Activated naive CD4-positive, alpha-beta T cell treated with anti-CD3 and anti-CD28 coated beads, Interleukin-2, amount 50 U/mL, for 72 hours (primary cell): ENCODE measurements at regions not wholly inside any gene's neighbourhood (a gene's known extent, or its start where the extent isn't known, plus 50 kb on each side); places are given as distances from the start of the nearest gene placed in this dataset.

Source experiments
- ATAC-seq, 2 donors: fragments of 150-1000 bp; cut with Tn5 transposase; 2 replicates each; pipeline ENCODE4 v1.10.0; 2021; ENCODE audit warnings: mild to moderate bottlenecking in 2 of 2, moderate library complexity in 2 of 2
- DNase-seq, 2 donors: peaks; one replicate each; pipeline ENCODE4 v3.0.0; 2021 to 2022; ENCODE audit warnings: low spot score in 2 of 2
- H3K27ac Mint-ChIP-seq, 2 donors: one replicate each; pipeline ENCODE4 v1.8.0; 2022; ENCODE audit warnings: mild to moderate bottlenecking in 2 of 2, mixed read lengths in 2 of 2
- H3K36me3 Mint-ChIP-seq, 2 donors: one replicate each; pipeline ENCODE4 v1.8.0; 2022; ENCODE audit warnings: mixed read lengths in 2 of 2
- H3K9me3 Mint-ChIP-seq, 2 donors: one replicate each; pipeline ENCODE4 v1.8.0; 2022; ENCODE audit warnings: mixed read lengths in 2 of 2

GRCh38 chr14:25220514-25220913 is 170.6 kb upstream of the STXBP6 start:
- H3K36me3 Mint-ChIP-seq, result no peaks in the 10 kb centered on the region
- H3K27ac Mint-ChIP-seq, result no peak overlapping the region
- DNase-seq (no peak), ATAC-seq (no peak)
- H3K9me3 Mint-ChIP-seq, result no peaks in the 10 kb centered on the region

- peaks cover 0 to 5% of the 10 kb centered on the region in 2 donors for H3K9me3 Mint-ChIP-seq
- H3K27ac Mint-ChIP-seq, result no peak overlapping the region
- no peak for DNase-seq
These were observed 165.7 kb upstream of the STXBP6 start for GRCh38 chr14:25215607-25216006.

GRCh38 chr14:25197885-25198284 is 147.9 kb upstream of the STXBP6 start:
- ATAC-seq (no peak), DNase-seq (no peak)
- peaks cover 6 to 18% of the 10 kb centered on the region in 2 donors for H3K9me3 Mint-ChIP-seq
- H3K36me3 Mint-ChIP-seq, result no peaks in the 10 kb centered on the region
- H3K27ac Mint-ChIP-seq, result no peak overlapping the region

More at GRCh38 chr14:25215607-25216006, 165.7 kb upstream of the STXBP6 start:
- no peaks in the 10 kb centered on the region for H3K36me3 Mint-ChIP-seq
- ATAC-seq, result no peak

GRCh38 chr14:25180221-25180620 is 130.3 kb upstream of the STXBP6 start:
- H3K36me3 Mint-ChIP-seq, result peaks cover 5 to 10% of the 10 kb centered on the region in 2 donors
- peaks cover 4 to 19% of the 10 kb centered on the region in 2 donors for H3K9me3 Mint-ChIP-seq
- no peak overlapping the region for H3K27ac Mint-ChIP-seq
- ATAC-seq, result no peak
- DNase-seq, result no peak

- Mint-ChIP-seq H3K36me3 (peaks cover 0 to 4% of the 10 kb centered on the region in 2 donors), H3K27ac (no peak overlapping the region), H3K9me3 (peaks cover 0 to 11% of the 10 kb centered on the region in 2 donors)
- ATAC-seq, result no peak
- no peak for DNase-seq
These were observed 128.3 kb upstream of the STXBP6 start for GRCh38 chr14:25178255-25178654.

GRCh38 chr14:25150934-25151790 is 101.2 kb upstream of the STXBP6 start:
- H3K9me3 Mint-ChIP-seq, result no peaks in the 10 kb centered on the region

GRCh38 chr14:25150401-25150800 is 100.5 kb upstream of the STXBP6 start:
- H3K36me3 Mint-ChIP-seq, result no peaks in the 10 kb centered on the region
- no peak overlapping the region for H3K27ac Mint-ChIP-seq
- DNase-seq (no peak), ATAC-seq (no peak)
- no peaks in the 10 kb centered on the region for H3K9me3 Mint-ChIP-seq

More at GRCh38 chr14:25150934-25151790, 101.2 kb upstream of the STXBP6 start:
- no peak overlapping the region for H3K27ac Mint-ChIP-seq
- ATAC-seq, result no peak
- no peaks in the 10 kb centered on the region for H3K36me3 Mint-ChIP-seq
- DNase-seq, result no peak

GRCh38 chr14:25140411-25140810 is 90.5 kb upstream of the STXBP6 start:
- Mint-ChIP-seq H3K36me3 (no peaks in the 10 kb centered on the region), H3K9me3 (peaks cover 0 to 4% of the 10 kb centered on the region in 2 donors), H3K27ac (no peak overlapping the region)
- DNase-seq, result no peak
- no peak for ATAC-seq

- Mint-ChIP-seq H3K9me3 (peaks cover 0 to 4% of the 10 kb centered on the region in 2 donors), H3K36me3 (no peaks in the 10 kb centered on the region), H3K27ac (no peak overlapping the region)
- no peak for ATAC-seq
- no peak for DNase-seq
These were observed 86.9 kb upstream of the STXBP6 start for GRCh38 chr14:25136811-25137210.

GRCh38 chr14:25134184-25134583 is 84.2 kb upstream of the STXBP6 start:
- Mint-ChIP-seq H3K9me3 (no peaks in the 10 kb centered on the region), H3K27ac (no peak overlapping the region), H3K36me3 (no peaks in the 10 kb centered on the region)
- ATAC-seq (no peak), DNase-seq (no peak)

GRCh38 chr14:25132732-25133422 is 82.9 kb upstream of the STXBP6 start:
- ATAC-seq (peak; percentile 70 to 81), DNase-seq (peak in 1 of 2 donors; percentile 44)
- Mint-ChIP-seq H3K36me3 (no peaks in the 10 kb centered on the region), H3K27ac (no peak overlapping the region), H3K9me3 (no peaks in the 10 kb centered on the region)

GRCh38 chr14:25132094-25132493 is 82.1 kb upstream of the STXBP6 start:
- H3K27ac Mint-ChIP-seq, result no peak overlapping the region
- no peaks in the 10 kb centered on the region for H3K9me3 Mint-ChIP-seq
- no peak for DNase-seq
- no peak for ATAC-seq
- H3K36me3 Mint-ChIP-seq, result no peaks in the 10 kb centered on the region

- DNase-seq (no peak), ATAC-seq (no peak)
- Mint-ChIP-seq H3K36me3 (no peaks in the 10 kb centered on the region), H3K9me3 (no peaks in the 10 kb centered on the region), H3K27ac (no peak overlapping the region)
These were observed 72.9 kb upstream of the STXBP6 start for GRCh38 chr14:25122843-25123242.

- no peak overlapping the region for H3K27ac Mint-ChIP-seq
- H3K36me3 Mint-ChIP-seq, result no peaks in the 10 kb centered on the region
- ATAC-seq, result no peak
- no peak for DNase-seq
- H3K9me3 Mint-ChIP-seq, result no peaks in the 10 kb centered on the region
These were observed 72.3 kb upstream of the STXBP6 start for GRCh38 chr14:25122211-25122610.

GRCh38 chr14:25121337-25122129 is 71.6 kb upstream of the STXBP6 start:
- Mint-ChIP-seq H3K36me3 (no peaks in the 10 kb centered on the region), H3K27ac (peak overlapping the region in 1 of 2 donors; percentile 68), H3K9me3 (no peaks in the 10 kb centered on the region)
- ATAC-seq, result no peak
- no peak for DNase-seq

GRCh38 chr14:25120261-25120660 is 70.3 kb upstream of the STXBP6 start:
- ATAC-seq (no peak), DNase-seq (no peak)
- H3K9me3 Mint-ChIP-seq, result no peaks in the 10 kb centered on the region
- H3K27ac Mint-ChIP-seq, result no peak overlapping the region
- no peaks in the 10 kb centered on the region for H3K36me3 Mint-ChIP-seq

GRCh38 chr14:25118671-25119070 is 68.7 kb upstream of the STXBP6 start:
- Mint-ChIP-seq H3K36me3 (no peaks in the 10 kb centered on the region), H3K9me3 (no peaks in the 10 kb centered on the region), H3K27ac (no peak overlapping the region)
- no peak for DNase-seq
- no peak for ATAC-seq
